ENCODE measurements at regions not wholly inside any gene's neighbourhood (a gene's known extent, or its start where the extent isn't known, plus 50 kb on each side); places are given as distances from the start of the nearest gene placed in this dataset.

GRCh38 chr7:94313926-94314325 is 80.8 kb upstream of the COL1A2 start:
- TF ChIP-seq SIN3A (IDR thresholded peaks at IDR 0.05; ENCODE audit: borderline replicate concordance, insufficient read depth, low read length) = 0 out of 2 replicates have a peak, but pooled peaks have one; percentile 22
- TF ChIP-seq REST (IDR thresholded peaks at IDR 0.05; ENCODE audit: insufficient read depth in 1 of 2, low read depth in 2 of 2, low read length in 2 of 2) = peak in 1 of 2 experiments; percentile 69; a peak in 2 of 4 replicates
- no peak for TF ChIP-seq FOXP2 (optimal IDR thresholded peaks at IDR 0.05; ENCODE audit: borderline replicate concordance, extremely low read depth, extremely low read length, insufficient read depth)
- TF ChIP-seq POLR2AphosphoS5 (IDR thresholded peaks at IDR 0.05; ENCODE audit: low read depth, low read length) = peak; percentile 56; the same call in 1 of the 2 replicates
- peak; percentile 29; the same call in 1 of the 2 replicates for TF ChIP-seq TAF1 (IDR thresholded peaks at IDR 0.05; ENCODE audit: borderline replicate concordance, insufficient read depth, low read length)

- TF ChIP-seq POLR2AphosphoS5 (IDR thresholded peaks at IDR 0.05; ENCODE audit: low read depth, low read length) (0 out of 2 replicates have a peak, but pooled peaks have one; percentile 25), REST (IDR thresholded peaks at IDR 0.05; ENCODE audit: insufficient read depth in 1 of 2, low read depth in 2 of 2, low read length in 2 of 2) (no peak), FOXP2 (optimal IDR thresholded peaks at IDR 0.05; ENCODE audit: borderline replicate concordance, extremely low read depth, extremely low read length, insufficient read depth) (no peak), SIN3A (IDR thresholded peaks at IDR 0.05; ENCODE audit: borderline replicate concordance, insufficient read depth, low read length) (no peak)
These were observed 80.0 kb upstream of the COL1A2 start for GRCh38 chr7:94314413-94315410.

- no peak for TF ChIP-seq REST (IDR thresholded peaks at IDR 0.05; ENCODE audit: insufficient read depth in 1 of 2, low read depth in 2 of 2, low read length in 2 of 2)
- no peak for TF ChIP-seq TAF1 (IDR thresholded peaks at IDR 0.05; ENCODE audit: borderline replicate concordance, insufficient read depth, low read length)
- TF ChIP-seq FOXP2 (optimal IDR thresholded peaks at IDR 0.05; ENCODE audit: borderline replicate concordance, extremely low read depth, extremely low read length, insufficient read depth) = no peak
- TF ChIP-seq SIN3A (IDR thresholded peaks at IDR 0.05; ENCODE audit: borderline replicate concordance, insufficient read depth, low read length) = no peak
- no peak for TF ChIP-seq POLR2AphosphoS5 (IDR thresholded peaks at IDR 0.05; ENCODE audit: low read depth, low read length)
These were observed 70.9 kb upstream of the COL1A2 start for GRCh38 chr7:94323844-94324243.

- TF ChIP-seq SIN3A (IDR thresholded peaks at IDR 0.05; ENCODE audit: borderline replicate concordance, insufficient read depth, low read length) = no peak
- no peak for TF ChIP-seq POLR2AphosphoS5 (IDR thresholded peaks at IDR 0.05; ENCODE audit: low read depth, low read length)
- TF ChIP-seq FOXP2 (optimal IDR thresholded peaks at IDR 0.05; ENCODE audit: borderline replicate concordance, extremely low read depth, extremely low read length, insufficient read depth) = no peak
- no peak for TF ChIP-seq TAF1 (IDR thresholded peaks at IDR 0.05; ENCODE audit: borderline replicate concordance, insufficient read depth, low read length)
- TF ChIP-seq REST (IDR thresholded peaks at IDR 0.05; ENCODE audit: insufficient read depth in 1 of 2, low read depth in 2 of 2, low read length in 2 of 2) = no peak
These were observed 70.1 kb upstream of the COL1A2 start for GRCh38 chr7:94324380-94325121.

Measured in PFSK-1 (cell line).